NOMO-1 treated with dmso at 0.1 percent for 144 hours (cell line): ENCODE measurements at regions not wholly inside any gene's neighbourhood (a gene's known extent, or its start where the extent isn't known, plus 50 kb on each side); places are given as distances from the start of the nearest gene placed in this dataset.

Experiments
- DNase-seq: peaks from one replicate; lab custom pipeline; 2025; ENCODE audit not compliant: unreplicated experiment; lab: John Stamatoyannopoulos, UW

DNA sequence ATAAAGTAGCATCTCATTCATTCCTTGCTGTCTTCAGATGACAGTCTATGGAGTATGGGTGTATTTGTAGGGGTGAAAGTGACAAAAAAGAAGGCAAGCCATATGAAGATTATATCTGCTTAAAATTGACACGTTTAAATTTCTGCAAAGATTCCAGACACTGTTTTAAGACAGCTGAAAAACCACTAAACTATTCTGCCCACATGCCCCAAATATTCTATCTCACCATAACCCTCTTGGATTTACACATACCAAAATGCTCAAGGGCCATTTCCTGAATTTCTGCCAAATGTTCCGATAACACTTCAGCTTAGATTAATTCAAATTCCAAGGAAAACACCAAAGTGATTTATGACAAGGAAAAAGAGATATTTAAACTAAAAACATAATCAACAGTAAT, 99.9 kb upstream of the IL6 start:
- no peak for DNase-seq

DNA sequence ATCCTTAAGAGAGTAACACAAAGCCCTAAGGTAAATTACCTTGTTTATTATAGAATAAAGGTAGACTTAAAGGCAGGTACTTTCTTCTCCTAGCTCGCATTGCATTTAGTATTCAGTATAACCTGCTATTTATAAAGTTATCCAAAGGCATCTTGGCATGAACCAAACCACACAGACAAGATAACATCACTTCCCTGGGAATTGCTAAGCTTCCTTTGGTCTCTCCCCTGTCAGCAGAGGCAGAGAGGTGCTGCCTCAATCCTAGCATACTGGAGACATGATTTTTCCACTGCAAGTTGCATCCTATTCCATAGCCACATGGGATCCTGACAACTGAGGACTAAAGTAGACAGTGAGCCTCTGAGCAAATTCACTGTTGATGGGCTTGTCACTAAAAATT, 101.7 kb upstream of the IL6 start:
- no peak for DNase-seq

GRCh38 chr7:22624781-22625180, 102.2 kb upstream of the IL6 start:
- no peak for DNase-seq

- no peak for DNase-seq
These were observed 104.7 kb upstream of the IL6 start for GRCh38 chr7:22622116-22622785.

DNA sequence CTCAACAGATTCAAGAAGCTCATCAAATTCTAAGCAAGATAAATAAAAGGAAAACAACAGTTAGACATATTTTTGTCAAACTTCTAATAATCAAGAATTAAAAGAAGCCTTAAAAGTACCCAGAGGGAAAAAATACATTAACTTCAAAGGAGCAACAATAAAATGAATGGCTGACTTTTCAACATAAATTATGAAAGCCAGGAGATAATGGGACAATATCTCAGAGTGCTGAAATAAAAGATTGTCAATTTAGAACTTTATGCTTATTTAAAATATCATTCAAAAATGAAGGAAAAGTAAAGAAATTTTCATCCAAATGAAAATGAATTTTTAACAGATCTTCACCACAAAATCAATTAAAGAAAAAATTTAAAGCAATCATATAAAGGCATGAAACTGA, 108.5 kb upstream of the IL6 start:
- no peak for DNase-seq

GRCh38 chr7:22617166-22617565, 109.8 kb upstream of the IL6 start:
- DNase-seq, result no peak

GRCh38 chr7:22613496-22613895, 113.5 kb upstream of the IL6 start:
- DNase-seq, result no peak

DNA sequence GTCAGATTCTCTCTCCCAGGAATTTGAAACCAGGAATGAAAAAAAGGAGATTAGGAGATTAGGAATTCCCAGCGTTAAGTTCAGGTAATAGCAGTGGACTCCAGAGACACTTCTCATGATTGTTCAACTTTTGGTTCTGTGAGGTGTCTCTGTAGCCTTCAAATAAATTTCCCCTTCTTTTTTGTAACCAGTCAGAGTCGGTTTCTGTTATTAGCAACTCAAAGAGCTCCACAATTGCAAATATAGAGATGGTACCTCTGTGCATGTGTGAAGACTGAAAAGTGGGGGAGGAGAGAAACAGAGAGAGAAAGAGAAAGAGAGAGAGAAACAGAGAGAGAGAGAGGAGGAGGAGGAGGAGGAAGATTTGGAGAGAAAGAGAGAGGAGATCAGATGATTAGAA, 112.8 kb upstream of the STEAP1B start:
- DNase-seq, result no peak

- no peak for DNase-seq
These were observed 111.7 kb upstream of the STEAP1B start for GRCh38 chr7:22611758-22612079.

DNA sequence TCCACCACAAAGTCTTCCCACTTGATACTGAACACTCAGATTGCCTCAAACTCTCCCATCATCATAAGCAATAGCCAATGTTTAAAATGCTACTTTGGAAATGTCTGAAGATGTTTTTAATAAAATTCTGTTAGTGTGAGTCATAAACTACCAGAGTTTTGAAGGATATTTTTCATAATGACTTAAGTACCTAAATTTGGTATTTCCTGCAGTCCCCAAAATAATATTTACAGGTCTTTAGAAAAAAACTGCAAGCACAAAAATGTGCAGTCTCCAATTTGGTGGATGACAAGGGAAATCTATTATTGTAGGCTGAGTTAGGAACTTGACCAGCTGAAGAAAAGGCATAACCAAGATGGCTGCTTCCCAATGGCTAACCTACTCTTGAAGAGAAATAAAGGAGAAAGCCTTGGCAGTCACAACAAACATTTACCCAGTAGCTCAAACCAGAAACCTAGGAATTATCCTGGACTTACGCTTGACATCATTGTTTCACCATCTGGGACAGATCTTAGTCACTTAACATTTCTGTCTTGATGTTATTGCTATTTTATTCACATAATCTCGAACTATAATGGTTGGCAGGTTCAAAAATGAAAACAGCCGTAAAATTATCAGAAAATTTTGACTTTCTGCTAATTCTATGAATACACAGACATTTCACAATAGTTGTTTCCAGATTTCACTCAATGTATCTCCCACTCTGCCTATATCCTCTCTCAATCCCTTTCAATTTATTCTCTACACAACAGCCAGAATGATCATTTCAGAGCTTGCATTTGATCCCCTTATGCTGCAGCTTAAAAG, 111.2 kb upstream of the STEAP1B start:
- no peak for DNase-seq

GRCh38 chr7:22610263-22610662, 110.3 kb upstream of the STEAP1B start:
- no peak for DNase-seq

DNA sequence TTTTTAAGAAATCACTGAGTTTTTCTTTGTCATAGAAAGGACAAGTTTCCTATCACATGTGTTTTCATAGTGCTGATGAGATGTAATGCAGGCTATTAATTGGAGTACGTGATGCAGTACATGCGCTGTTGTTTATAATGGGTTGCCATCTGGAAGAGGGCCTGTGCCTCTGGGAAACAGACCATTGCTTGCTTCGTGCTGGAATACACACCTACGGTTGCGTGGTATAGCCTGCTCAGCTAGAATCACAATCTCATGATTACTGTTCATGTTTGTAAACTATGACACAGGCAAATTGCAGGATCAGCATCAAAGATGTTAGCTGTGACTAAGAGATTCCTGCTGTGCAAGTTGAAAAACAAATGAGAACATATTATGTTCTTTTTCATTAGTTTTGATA, 107.2 kb upstream of the STEAP1B start:
- DNase-seq, result no peak

DNA sequence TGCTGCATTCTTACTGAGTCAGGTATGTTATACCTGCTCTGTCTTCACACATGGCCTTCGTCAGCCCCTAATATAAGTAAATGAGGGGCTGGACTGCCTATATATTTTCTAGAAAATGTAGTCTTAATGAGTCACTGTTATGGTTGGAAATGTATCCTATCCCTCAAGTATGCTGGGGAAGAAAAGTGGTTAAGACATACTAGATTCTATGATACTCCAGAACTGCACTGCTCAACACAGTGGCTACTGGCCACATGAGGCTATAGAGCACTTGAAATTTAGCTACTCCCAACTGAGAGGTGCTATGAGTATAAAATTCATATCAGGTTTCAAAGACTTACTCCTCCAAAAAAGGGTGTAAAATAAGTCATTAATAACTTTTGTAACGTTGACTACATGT, 104.3 kb upstream of the STEAP1B start:
- DNase-seq, result no peak

- no peak for DNase-seq
These were observed 102.0 kb upstream of the STEAP1B start for GRCh38 chr7:22601812-22602565.

GRCh38 chr7:22601408-22601807, 101.4 kb upstream of the STEAP1B start:
- no peak for DNase-seq

DNA sequence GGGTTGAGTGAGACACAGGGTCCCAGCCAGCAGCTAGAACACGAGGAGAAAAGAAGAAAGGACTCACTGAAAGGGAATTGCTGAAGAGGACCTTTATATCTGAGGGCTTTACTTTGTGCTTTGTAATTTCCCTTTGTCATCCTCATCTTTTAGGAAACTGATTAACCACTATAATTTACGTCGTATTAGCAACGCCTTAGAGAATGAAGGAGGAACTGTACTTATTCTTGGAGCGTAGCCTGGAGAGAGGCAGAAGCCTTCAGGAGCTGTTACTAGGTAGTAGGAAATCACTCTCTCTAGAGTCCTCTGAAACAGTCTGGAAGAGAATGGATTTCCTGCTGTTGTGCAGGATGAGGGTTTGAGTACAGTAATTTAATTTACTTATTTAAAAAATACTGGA, 101.0 kb upstream of the STEAP1B start:
- DNase-seq, result no peak

- DNase-seq, result no peak
These were observed 98.4 kb upstream of the STEAP1B start for GRCh38 chr7:22598318-22598920.

GRCh38 chr7:22597844-22598243, 97.9 kb upstream of the STEAP1B start:
- no peak for DNase-seq

DNA sequence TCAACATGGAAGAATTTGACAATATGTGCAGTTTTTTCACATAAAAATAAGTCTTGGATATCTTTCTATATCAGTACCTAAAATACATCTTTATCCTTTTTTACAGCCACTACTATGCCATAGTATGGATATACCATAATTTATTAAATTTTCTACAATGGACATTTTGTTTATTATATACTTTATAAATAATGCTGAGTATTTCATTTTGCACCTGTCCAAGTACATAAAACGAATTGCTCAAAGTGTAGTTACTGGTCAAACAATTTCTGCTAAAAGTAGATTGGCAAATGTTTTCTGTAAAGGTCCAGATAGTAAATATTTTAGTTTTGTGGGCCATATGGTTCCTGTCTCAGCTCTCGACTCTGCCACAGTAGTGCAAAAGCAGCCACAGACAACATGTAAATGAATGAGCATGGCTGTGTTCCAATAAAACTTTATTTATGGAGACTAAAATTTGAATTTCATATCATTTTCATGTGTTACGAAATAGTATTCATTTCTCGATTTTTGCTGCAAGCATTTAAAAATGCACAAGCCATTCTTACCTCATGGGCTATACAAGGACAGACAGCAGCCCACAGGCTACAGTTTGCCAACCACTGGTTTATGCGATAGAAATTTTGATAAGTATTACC, 96.9 kb upstream of the STEAP1B start:
- DNase-seq, result no peak

DNA sequence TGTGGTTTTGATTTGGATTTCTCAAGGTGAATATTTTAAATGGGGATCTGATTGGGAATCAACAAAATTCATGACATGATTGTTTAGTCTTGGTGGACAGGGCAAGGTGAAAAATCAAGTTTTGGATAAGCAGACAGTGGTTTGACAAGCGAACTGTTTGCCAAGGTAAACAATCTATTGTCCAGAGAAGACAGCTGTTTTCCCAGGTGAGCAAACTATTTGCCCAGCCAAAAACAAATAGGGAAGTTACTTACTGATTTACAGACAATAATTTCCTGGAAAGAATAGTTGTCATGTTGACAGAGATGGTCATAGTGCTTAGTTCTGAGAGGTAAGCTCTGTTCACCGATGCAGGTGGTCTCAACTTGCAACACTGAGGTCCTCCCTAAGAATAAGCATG, 94.0 kb upstream of the STEAP1B start:
- DNase-seq, result no peak

GRCh38 chr7:22591271-22591670, 91.3 kb upstream of the STEAP1B start:
- no peak for DNase-seq
